D721Med (cell line): ENCODE measurements at regions not wholly inside any gene's neighbourhood (a gene's known extent, or its start where the extent isn't known, plus 50 kb on each side); places are given as distances from the start of the nearest gene placed in this dataset.

ENCODE experiments used
- DNase-seq: peaks from one replicate; pipeline ENCODE4 v3.0.0; 2011; ENCODE audit warnings: low spot score; ENCODE audit not compliant: insufficient read length
- FAIRE-seq: peaks from 2 replicates; lab custom pipeline; 2011; peaks lifted over from hg19 to GRCh38; lab: Jason Lieb, UNC
- CTCF ChIP-seq: IDR thresholded peaks from 2 replicates; pipeline ENCODE4 v1.5.1; 2012; ENCODE audit warnings: mild to moderate bottlenecking, control low read depth; ENCODE audit not compliant: insufficient read depth; ENCODE audit errors: missing control alignments

GRCh38 chr10:128735996-128736395, 609.8 kb upstream of the MKI67 start:
- DNase-seq, result no peak
- FAIRE-seq, result no peak

GRCh38 chr10:128738386-128738915, 612.2 kb upstream of the MKI67 start:
- DNase-seq (no peak), FAIRE-seq (no peak)
- TF ChIP-seq CTCF, result no peak

More at GRCh38 chr10:128735996-128736395, 609.8 kb upstream of the MKI67 start:
- no peak for TF ChIP-seq CTCF

DNA sequence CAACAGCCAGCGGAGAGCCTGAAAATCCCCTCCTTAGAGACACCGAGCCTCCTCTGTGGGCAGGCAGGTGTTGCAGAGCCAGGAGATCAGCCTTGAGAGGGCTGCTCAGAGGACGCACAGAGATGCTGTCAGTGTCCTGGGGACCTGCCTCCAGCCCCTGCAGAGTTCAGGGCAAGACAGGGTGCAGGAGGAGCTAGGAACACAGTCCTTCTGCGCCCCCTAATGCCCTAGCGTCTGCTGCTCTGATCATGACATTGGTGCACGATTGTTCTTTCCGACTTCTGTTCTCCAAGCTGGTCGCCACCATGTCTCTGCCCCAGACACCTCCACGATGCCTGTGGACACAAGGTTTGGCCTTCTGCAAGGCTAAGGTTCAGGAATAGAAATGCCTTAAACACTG, 613.7 kb upstream of the MKI67 start:
- DNase-seq, result no peak
- no peak for FAIRE-seq
- TF ChIP-seq CTCF, result no peak

GRCh38 chr10:128741180-128741579, 615.0 kb upstream of the MKI67 start:
- TF ChIP-seq CTCF, result no peak
- DNase-seq (no peak), FAIRE-seq (no peak)

- DNase-seq (no peak), FAIRE-seq (no peak)
- TF ChIP-seq CTCF, result no peak
These were observed 615.5 kb upstream of the MKI67 start for GRCh38 chr10:128741680-128742079.

DNA sequence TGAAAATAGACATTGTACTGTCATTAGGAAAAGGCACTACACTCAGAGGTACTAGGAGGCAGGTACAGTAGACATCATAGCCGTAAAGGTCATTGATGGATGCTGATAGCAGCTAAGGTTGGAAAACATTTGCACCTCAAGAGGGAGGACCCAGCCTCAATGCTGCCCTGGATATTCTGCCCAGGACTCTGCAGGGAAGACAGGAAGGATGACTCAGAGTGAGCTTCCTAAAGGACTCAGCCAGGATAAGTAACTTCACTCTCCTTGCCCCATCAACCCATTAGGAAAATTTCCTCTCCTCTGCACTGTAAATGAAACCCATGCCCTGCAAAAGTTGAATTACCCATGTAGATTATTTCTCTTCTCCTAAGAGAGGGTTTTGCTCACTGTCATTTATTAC, 617.9 kb upstream of the MKI67 start:
- DNase-seq (no peak), FAIRE-seq (no peak)
- TF ChIP-seq CTCF, result no peak

DNA sequence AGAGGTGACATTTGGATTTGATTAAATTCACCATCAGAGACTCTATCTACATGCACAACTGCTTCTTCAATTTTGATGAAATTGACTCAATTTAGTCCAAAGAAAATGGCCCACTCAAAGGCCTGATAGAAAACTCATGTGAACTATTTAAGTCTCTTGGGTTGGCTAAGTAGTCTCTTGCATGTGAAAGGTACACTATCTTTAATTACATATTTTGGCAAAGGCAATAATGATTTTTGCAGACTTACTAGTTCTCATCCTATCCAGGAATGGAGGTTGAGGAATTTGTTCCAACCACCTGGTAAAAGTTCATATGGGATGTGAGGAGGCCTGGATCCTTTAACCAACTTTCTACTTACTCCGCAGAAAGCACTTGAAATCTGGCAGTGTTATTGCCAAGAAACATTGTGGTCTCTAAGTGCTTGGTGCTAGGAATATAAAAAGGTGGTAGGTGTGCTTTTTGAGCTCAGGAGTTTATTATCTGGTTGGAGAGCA, 618.6 kb upstream of the MKI67 start:
- DNase-seq (no peak), FAIRE-seq (no peak)
- no peak for TF ChIP-seq CTCF
